ENCODE measurements at regions not wholly inside any gene's neighbourhood (a gene's known extent, or its start where the extent isn't known, plus 50 kb on each side); places are given as distances from the start of the nearest gene placed in this dataset.
"Not testable (repeated sequence)": the region's sequence is repeated elsewhere in the genome, so short reads cannot be mapped to it uniquely, and the experiment has no call there.

DNA sequence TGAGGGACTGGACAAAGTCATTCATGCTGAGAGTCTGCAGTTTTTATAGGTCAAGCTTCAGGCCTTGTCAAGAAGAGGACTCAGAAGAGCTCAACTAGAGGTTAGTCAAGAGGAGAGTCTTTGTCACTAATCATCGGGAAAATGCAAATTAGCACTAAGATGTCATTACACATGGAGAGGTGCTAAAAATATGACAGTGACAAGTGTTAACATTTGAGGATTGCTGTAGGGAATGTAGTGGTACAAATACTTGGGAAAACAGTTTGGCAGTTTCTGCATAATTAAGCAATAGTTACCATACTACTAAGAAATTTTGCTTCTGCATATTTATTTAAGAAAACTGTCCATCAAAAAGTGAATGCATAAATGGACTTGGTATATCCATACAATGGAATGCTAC, 60.9 kb upstream of the CSRP2 start:
- H2AFZ ChIP-seq (ENCODE audit: control insufficient read depth, low read length) = no peak overlapping the region
- no peaks in the 10 kb centered on the region for H4K20me1 ChIP-seq (ENCODE audit: control insufficient read depth, extremely low read depth, insufficient read depth, low read length)
- peaks cover 3% of the 10 kb centered on the region for H3K4me1 ChIP-seq (ENCODE audit: control insufficient read depth, extremely low read depth, insufficient read depth, low read length)
- no peak overlapping the region for H3K9ac ChIP-seq (ENCODE audit: control insufficient read depth, extremely low read depth, insufficient read depth, low read length)
- H3K9me1 ChIP-seq (ENCODE audit: control insufficient read depth, extremely low read depth, insufficient read depth, low read length) = no peaks in the 10 kb centered on the region
- DNase-seq (ENCODE audit: low read depth, low spot score) = no peak
- TF ChIP-seq, protein P1, sequence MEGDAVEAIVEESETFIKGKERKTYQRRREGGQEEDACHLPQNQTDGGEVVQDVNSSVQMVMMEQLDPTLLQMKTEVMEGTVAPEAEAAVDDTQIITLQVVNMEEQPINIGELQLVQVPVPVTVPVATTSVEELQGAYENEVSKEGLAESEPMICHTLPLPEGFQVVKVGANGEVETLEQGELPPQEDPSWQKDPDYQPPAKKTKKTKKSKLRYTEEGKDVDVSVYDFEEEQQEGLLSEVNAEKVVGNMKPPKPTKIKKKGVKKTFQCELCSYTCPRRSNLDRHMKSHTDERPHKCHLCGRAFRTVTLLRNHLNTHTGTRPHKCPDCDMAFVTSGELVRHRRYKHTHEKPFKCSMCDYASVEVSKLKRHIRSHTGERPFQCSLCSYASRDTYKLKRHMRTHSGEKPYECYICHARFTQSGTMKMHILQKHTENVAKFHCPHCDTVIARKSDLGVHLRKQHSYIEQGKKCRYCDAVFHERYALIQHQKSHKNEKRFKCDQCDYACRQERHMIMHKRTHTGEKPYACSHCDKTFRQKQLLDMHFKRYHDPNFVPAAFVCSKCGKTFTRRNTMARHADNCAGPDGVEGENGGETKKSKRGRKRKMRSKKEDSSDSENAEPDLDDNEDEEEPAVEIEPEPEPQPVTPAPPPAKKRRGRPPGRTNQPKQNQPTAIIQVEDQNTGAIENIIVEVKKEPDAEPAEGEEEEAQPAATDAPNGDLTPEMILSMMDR (optimal IDR thresholded peaks at IDR 0.05 in 1 of 3, IDR thresholded peaks at IDR 0.05 in 1 of 3, conservative IDR thresholded peaks at IDR 0.05 in 1 of 3; ENCODE audit: extremely low read depth in 1 of 3, insufficient read depth in 2 of 3, low read length in 3 of 3) = no peak
- TF ChIP-seq EZH2 (IDR thresholded peaks at IDR 0.05; ENCODE audit: low read length) = no peak
- H3K4me3 ChIP-seq (ENCODE audit: control insufficient read depth in 2 of 3, extremely low read depth in 1 of 3, insufficient read depth in 2 of 3, low read depth in 1 of 3, low read length in 3 of 3) = no peak overlapping the region
- H3K9me3 ChIP-seq (ENCODE audit: control insufficient read depth, low read depth, low read length) = no peaks in the 10 kb centered on the region
- no peak overlapping the region for H3K27ac ChIP-seq (ENCODE audit: control insufficient read depth, insufficient read depth, low read length)
- H3K4me2 ChIP-seq (ENCODE audit: control insufficient read depth, extremely low read depth, insufficient read depth, low read depth, low read length) = no peak overlapping the region
- no peaks in the 10 kb centered on the region for H3K36me3 ChIP-seq (ENCODE audit: control insufficient read depth in 2 of 2, extremely low read depth in 1 of 2, insufficient read depth in 2 of 2, low read length in 2 of 2)
- no peaks in the 10 kb centered on the region for H3K27me3 ChIP-seq (ENCODE audit: control insufficient read depth, extremely low read depth, insufficient read depth, low read length)
- H3K79me2 ChIP-seq (ENCODE audit: control insufficient read depth, insufficient read depth, low read length) = no peaks in the 10 kb centered on the region
- dilution Hi-C loops (cut with MboI; ENCODE audit: extremely low pct_ligation_motif_present, low sequenced_read_pairs) = no loop called here
- no peak for FAIRE-seq

DNA sequence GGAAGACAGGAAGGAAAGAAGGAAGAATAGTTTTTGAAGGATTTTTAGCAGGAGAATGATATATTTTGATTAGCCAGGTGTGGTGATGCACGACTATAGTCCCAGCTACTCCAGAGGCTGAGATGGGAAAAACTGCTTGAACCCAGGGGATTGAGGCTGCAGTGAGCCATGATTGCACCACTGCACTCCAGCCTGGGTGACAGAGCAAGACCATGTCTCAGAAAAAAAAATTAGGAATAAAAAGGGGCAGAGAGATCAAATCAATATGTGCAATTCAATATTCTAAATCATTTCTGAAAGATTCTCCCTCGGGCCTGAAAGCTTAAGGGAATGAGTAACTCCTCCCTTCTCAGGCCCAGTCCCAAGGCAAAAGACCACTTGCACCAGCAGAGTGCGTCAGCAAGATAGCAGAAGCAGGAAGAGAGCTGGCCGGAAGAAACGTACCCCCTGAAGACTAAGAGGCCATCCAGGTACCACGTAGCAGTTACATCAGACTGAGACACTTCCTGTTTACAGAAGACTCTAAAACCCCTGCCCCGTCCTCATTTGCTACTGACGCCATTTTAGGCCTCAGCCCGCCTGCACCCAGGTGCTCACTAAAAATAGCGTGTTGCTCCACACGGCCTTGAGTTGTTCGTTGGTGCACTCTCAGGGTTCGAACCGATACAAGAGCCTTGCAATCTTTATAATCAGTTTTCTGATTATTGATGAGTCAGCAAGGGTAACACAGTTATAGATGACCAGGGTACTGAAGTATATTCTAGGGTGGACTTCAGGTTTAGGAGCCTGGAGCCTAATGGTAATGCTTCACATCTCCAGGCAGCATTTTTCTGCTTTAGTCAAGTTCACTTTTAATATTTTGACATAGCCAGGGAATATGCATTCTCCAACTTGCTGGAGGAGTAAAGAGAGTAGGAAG, 57.7 kb upstream of the CSRP2 start:
- Histone ChIP-seq H3K27me3 (ENCODE audit: control insufficient read depth, extremely low read depth, insufficient read depth, low read length) (no peaks in the 10 kb centered on the region), H3K36me3 (ENCODE audit: control insufficient read depth in 2 of 2, extremely low read depth in 1 of 2, insufficient read depth in 2 of 2, low read length in 2 of 2) (no peaks in the 10 kb centered on the region), H2AFZ (ENCODE audit: control insufficient read depth, low read length) (no peak overlapping the region), H3K9me3 (ENCODE audit: control insufficient read depth, low read depth, low read length) (no peaks in the 10 kb centered on the region), H3K4me1 (ENCODE audit: control insufficient read depth, extremely low read depth, insufficient read depth, low read length) (no peaks in the 10 kb centered on the region), H4K20me1 (ENCODE audit: control insufficient read depth, extremely low read depth, insufficient read depth, low read length) (no peaks in the 10 kb centered on the region), H3K9ac (ENCODE audit: control insufficient read depth, extremely low read depth, insufficient read depth, low read length) (no peak overlapping the region), H3K27ac (ENCODE audit: control insufficient read depth, insufficient read depth, low read length) (no peak overlapping the region), H3K79me2 (ENCODE audit: control insufficient read depth, insufficient read depth, low read length) (no peaks in the 10 kb centered on the region), H3K4me3 (ENCODE audit: control insufficient read depth in 2 of 3, extremely low read depth in 1 of 3, insufficient read depth in 2 of 3, low read depth in 1 of 3, low read length in 3 of 3) (no peak overlapping the region), H3K9me1 (ENCODE audit: control insufficient read depth, extremely low read depth, insufficient read depth, low read length) (no peaks in the 10 kb centered on the region), H3K4me2 (ENCODE audit: control insufficient read depth, extremely low read depth, insufficient read depth, low read depth, low read length) (no peak overlapping the region)
- TF ChIP-seq EZH2 (IDR thresholded peaks at IDR 0.05; ENCODE audit: low read length) = no peak
- TF ChIP-seq, protein P1 (optimal IDR thresholded peaks at IDR 0.05 in 1 of 3, IDR thresholded peaks at IDR 0.05 in 1 of 3, conservative IDR thresholded peaks at IDR 0.05 in 1 of 3; ENCODE audit: extremely low read depth in 1 of 3, insufficient read depth in 2 of 3, low read length in 3 of 3) = no peak
- dilution Hi-C loops (cut with MboI; ENCODE audit: extremely low pct_ligation_motif_present, low sequenced_read_pairs) = no loop called here
- peak; percentile 9 for FAIRE-seq
- no peak for DNase-seq (ENCODE audit: low read depth, low spot score)

DNA sequence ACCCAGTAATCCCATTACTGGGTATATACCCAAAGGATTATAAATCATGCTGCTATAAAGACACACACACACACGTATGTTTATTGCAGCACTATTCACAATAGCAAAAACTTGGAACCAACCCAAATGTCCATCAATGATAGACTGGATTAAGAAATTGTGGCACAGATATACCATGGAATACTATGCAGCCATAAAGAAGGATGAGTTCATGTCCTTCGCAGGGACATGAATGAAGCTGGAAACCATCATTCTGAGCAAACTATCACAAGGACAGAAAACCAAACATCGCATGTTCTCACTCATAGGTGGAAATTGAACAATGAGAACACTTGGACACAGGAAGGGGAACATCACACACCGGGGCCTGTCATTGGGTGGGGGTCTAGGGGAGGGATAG, 54.6 kb upstream of the CSRP2 start:
- DNase-seq (ENCODE audit: low read depth, low spot score); H3K9me3 ChIP-seq (ENCODE audit: control insufficient read depth, low read depth, low read length); H3K27ac ChIP-seq (ENCODE audit: control insufficient read depth, insufficient read depth, low read length); H3K27me3 ChIP-seq (ENCODE audit: control insufficient read depth, extremely low read depth, insufficient read depth, low read length); H3K4me1 ChIP-seq (ENCODE audit: control insufficient read depth, extremely low read depth, insufficient read depth, low read length); H3K9me1 ChIP-seq (ENCODE audit: control insufficient read depth, extremely low read depth, insufficient read depth, low read length); H3K4me3 ChIP-seq (ENCODE audit: control insufficient read depth in 2 of 3, extremely low read depth in 1 of 3, insufficient read depth in 2 of 3, low read depth in 1 of 3, low read length in 3 of 3); H2AFZ ChIP-seq (ENCODE audit: control insufficient read depth, low read length); H3K36me3 ChIP-seq (ENCODE audit: control insufficient read depth in 2 of 2, extremely low read depth in 1 of 2, insufficient read depth in 2 of 2, low read length in 2 of 2); H3K9ac ChIP-seq (ENCODE audit: control insufficient read depth, extremely low read depth, insufficient read depth, low read length); FAIRE-seq; H3K79me2 ChIP-seq (ENCODE audit: control insufficient read depth, insufficient read depth, low read length); H4K20me1 ChIP-seq (ENCODE audit: control insufficient read depth, extremely low read depth, insufficient read depth, low read length); H3K4me2 ChIP-seq (ENCODE audit: control insufficient read depth, extremely low read depth, insufficient read depth, low read depth, low read length); dilution Hi-C loops (cut with MboI; ENCODE audit: extremely low pct_ligation_motif_present, low sequenced_read_pairs): not testable (repeated sequence)

Measured in keratinocyte (primary cell).